GM10248 (cell line): ENCODE measurements at regions not wholly inside any gene's neighbourhood (a gene's known extent, or its start where the extent isn't known, plus 50 kb on each side); places are given as distances from the start of the nearest gene placed in this dataset.

ENCODE experiments used
- CTCF ChIA-PET: fragments of 300-600 bp; sonication (Branson Sonifier 250); formaldehyde crosslinking; extraction: SDS; loops from one replicate; lab custom pipeline; 2021; ENCODE audit warnings: antibody characterized with exemption; lab: Yijun Ruan, JAX
- POLR2A ChIA-PET: fragments of 350-650 bp; sonication (Branson Sonifier 250); formaldehyde crosslinking; extraction: SDS; loops from one replicate; lab custom pipeline; 2020; ENCODE audit warnings: antibody characterized with exemption; lab: Yijun Ruan, JAX
- DNase-seq: peaks from one replicate; pipeline ENCODE4 v3.0.0; 2012; ENCODE audit errors: extremely low spot score
- TF ChIP-seq, protein P1 (sequence below): IDR thresholded peaks from 2 replicates; pipeline ENCODE4 v1.5.1; 2012; ENCODE audit warnings: mild to moderate bottlenecking, low read depth; ENCODE audit errors: extremely low read depth, missing control alignments, control extremely low read depth

DNA sequence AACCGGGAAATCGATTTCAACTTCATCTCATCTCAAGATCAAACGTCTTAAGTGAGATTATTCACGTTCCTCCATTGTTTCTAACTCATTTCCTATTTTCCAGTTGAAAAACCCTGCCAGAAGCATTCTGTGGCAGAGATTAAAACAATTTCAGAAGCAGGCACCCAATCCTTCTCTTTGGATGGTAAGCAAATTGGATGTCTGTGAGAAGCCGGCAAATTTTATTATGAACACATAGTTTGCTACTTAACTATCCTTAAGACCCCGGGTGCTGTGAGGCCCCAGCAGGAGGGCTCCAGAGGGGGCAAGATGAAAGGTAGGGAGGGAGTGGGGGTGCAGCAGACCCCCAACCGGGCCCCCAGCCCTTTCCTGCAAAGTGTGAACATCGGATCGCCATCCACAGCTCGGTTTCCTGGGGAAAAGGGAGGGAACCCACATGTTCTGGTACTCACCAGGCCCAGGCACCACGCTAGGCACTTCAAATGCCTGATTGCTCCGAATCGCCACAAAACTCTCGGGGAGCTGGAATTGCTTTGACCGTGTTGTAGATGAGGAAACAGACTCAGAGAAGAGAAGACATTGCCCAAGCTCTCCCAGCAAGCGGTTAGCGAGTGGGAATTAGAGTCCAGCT, 167.1 kb upstream of the MVB12B start:
- CTCF ChIA-PET: interaction anchor here (0.8 to 1.0 kb wide), 2 partner anchors 54 to 239 kb away, joined by 3 read pairs; no protein-coding TSS in a partner anchor
- DNase-seq: peak; percentile 2
- POLR2A ChIA-PET: no interaction called here
- TF ChIP-seq, protein P1, sequence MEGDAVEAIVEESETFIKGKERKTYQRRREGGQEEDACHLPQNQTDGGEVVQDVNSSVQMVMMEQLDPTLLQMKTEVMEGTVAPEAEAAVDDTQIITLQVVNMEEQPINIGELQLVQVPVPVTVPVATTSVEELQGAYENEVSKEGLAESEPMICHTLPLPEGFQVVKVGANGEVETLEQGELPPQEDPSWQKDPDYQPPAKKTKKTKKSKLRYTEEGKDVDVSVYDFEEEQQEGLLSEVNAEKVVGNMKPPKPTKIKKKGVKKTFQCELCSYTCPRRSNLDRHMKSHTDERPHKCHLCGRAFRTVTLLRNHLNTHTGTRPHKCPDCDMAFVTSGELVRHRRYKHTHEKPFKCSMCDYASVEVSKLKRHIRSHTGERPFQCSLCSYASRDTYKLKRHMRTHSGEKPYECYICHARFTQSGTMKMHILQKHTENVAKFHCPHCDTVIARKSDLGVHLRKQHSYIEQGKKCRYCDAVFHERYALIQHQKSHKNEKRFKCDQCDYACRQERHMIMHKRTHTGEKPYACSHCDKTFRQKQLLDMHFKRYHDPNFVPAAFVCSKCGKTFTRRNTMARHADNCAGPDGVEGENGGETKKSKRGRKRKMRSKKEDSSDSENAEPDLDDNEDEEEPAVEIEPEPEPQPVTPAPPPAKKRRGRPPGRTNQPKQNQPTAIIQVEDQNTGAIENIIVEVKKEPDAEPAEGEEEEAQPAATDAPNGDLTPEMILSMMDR: no peak

- TF ChIP-seq, protein P1: no peak
- POLR2A ChIA-PET: no interaction called here
- CTCF ChIA-PET: no interaction called here
- DNase-seq: no peak
These were observed 166.4 kb upstream of the MVB12B start for GRCh38 chr9:126160067-126160853.

DNA sequence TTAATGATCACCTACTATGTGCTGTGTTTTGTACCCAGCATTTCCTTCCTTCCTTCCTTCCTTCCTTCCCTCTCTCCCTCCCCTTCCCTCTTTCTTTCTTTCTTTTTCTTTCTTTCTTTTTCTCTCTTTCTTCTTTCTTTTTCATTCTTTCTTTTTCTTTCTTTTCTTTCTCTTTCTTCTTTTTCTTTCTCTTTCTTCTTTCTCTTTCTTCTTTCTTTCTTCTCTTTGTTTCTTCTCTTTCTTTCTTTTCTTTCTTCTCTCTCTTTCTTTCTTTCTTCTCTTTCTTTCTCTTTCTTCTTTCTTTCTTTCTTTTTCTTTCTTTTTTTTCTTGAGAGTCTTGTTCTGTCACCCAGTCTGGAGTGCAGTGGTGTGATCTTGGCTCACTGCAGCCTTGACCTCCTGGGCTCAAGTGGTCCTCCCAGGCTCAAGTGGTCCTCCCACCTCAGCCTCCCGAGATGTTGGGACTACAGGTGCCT, 165.7 kb upstream of the MVB12B start:
- CTCF ChIA-PET: no interaction called here
- POLR2A ChIA-PET: no interaction called here
- TF ChIP-seq, protein P1: no peak
- no peak for DNase-seq

- ChIA-PET POLR2A (no interaction called here), CTCF (no interaction called here)
- DNase-seq: no peak
- TF ChIP-seq, protein P1: no peak
These were observed 163.8 kb upstream of the MVB12B start for GRCh38 chr9:126162611-126163381.

DNA sequence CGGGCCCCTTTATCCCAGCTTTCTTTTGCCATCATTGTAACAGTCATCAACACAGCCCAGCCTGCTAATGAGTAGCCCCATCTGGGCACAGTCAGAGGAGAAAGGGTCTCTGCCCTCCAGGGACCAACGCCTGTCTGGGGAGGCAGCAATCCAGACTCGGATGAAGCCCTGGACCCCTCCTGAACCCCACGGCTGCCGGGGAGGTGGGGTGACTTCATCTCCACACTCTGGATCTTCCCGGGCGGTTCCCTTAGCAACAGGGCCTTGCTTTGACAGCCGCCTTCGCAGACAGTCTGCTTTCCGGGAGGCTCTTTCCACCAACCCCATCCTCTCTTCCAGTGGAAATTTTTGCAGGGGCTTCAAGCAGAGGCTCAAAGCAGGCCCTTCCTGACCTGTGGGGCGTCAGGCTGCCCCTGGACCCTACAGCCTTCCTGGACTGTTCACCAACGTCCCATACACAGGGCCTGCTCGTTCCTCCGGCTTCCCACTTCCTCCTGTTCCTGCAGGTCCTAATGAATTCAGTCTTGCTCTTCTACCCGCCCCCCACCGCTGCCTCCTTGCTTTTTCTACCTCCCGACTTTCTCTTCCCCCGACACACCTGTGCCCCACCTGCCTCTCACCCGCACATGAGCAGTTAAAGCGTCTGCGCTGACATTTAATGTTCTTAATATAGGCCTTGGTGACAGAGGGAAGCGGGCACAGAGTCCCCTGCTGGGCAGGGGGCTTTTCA, 161.7 kb upstream of the MVB12B start:
- TF ChIP-seq, protein P1: no peak
- no peak for DNase-seq
- ChIA-PET POLR2A (no interaction called here), CTCF (no interaction called here)

DNA sequence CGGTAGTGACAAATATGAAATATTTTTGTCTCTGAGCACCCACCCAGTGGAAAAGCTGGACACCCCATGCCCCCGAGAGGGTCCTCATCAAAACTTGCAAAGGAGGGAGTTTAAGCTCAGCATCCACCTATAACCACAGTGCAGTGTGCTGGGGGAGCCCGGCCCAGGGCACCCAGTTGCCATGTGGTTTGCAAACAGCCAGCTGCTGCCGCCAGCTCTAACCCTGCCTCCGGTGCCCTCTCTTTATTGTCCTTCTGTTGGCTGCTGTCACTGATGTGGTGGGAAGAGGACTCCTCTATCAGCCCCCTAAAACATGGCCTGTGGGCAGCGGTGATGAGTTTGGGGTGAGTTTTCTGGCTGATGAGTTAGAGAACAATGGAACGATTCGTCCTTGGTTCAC, 160.9 kb upstream of the MVB12B start:
- CTCF ChIA-PET: no interaction called here

More for the DNA sequence above, 160.9 kb upstream of the MVB12B start:
- no peak for DNase-seq
- POLR2A ChIA-PET: no interaction called here
- TF ChIP-seq, protein P1: no peak
